AML-193 (cell line): ENCODE measurements at regions not wholly inside any gene's neighbourhood (a gene's known extent, or its start where the extent isn't known, plus 50 kb on each side); places are given as distances from the start of the nearest gene placed in this dataset.
"Not testable (repeated sequence)": the region's sequence is repeated elsewhere in the genome, so short reads cannot be mapped to it uniquely, and the experiment has no call there.

Experiments used
- DNase-seq, 2 experiments: peaks; one replicate each; lab custom pipeline; 2025; lab: John Stamatoyannopoulos, UW

DNA sequence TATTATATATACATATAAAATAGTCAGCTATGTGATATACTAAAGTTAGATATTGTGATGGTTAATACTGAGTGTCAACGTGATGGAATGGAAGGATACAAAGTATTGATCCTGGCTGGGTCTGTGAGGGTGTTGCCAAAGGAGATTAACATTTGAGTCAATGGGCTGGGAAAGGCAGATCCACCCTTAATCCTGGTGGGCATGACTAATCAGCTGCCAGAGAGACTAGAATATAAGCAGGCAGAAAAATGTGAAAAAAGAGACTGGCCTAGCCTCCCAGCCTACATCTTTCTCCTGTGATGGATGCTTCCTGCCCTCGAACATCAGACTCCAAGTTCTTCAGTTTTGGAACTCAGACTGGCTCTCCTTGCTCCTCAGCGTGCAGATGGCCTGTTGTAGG is 321.6 kb upstream of the NT5E start:
- not testable (repeated sequence) for DNase-seq

DNA sequence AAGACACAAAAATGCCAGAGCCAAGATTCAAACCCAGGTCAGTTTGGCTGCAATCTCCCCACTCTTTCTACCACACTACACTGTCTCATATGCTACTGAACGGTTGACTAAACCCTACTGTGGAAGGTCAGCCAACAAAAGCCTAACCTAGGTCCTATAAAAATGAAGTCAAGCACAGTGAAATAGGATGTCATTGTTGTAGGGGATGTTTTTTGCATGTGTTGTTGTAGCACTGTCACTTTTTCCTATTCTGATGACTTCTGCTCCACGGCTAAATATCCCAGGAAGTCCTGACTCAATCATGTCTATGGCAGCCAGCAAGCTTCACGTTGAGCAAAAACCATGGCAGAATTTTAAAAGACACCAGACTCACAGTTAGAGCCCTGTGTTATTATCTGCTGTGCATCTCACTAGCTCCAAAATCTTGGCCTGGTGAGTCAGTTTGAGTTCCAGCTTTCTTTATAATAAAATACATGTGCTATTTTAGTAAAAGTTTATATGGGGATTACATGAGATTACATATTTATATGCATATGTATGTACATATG is 322.1 kb upstream of the NT5E start:
- no peak for DNase-seq

GRCh38 chr6:85127168-85127498 is 322.8 kb upstream of the NT5E start:
- no peak for DNase-seq

- DNase-seq: peak in 1 of 2 experiments; percentile 8
Observed at GRCh38 chr6:85126485-85127167, 323.3 kb upstream of the NT5E start.

- no peak for DNase-seq
Observed at GRCh38 chr6:85125526-85125925, 324.4 kb upstream of the NT5E start.

DNA sequence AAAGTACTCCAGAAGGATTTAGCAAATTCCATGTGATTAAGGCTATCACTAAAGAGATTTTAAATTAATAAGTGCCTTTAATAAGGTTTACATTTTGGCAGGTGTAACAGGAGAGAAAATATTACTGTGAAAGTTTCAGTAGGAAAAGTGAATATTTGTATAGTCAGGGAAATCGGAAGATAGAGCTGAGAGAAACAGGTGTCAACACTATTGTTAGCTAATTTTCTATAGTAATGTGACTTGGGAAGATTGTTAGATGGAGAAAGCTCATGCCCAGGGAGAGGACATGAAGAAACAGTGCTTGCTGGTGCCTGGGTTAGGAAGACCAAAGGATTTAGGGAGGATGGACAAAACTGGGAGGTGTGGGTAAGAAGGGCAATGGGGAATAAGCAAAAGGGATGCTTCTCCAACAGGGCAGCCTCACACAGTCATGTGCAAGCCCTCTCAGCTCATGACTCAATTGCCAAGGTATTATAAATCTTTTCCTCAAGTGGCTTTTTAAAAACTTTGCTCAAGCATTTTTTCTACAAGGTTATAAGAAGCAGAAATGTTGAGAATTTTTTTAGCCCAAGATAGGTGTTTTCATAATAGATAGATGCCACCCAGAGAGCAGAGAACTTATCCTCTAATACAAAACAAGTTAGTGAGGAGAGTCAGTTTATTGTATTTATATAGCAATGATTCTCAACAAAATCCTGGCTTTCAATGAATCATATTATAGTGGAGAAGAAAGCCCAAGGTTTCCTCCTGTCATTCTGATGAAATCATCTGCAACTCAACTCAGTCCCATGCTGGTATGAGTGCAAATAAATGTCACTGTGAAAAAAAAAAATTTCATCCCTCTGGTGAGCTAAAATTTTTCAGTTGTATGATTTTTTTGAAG is 325.2 kb upstream of the NT5E start:
- no peak for DNase-seq

GRCh38 chr6:85121158-85121557 is 328.7 kb upstream of the NT5E start:
- DNase-seq: no peak

DNA sequence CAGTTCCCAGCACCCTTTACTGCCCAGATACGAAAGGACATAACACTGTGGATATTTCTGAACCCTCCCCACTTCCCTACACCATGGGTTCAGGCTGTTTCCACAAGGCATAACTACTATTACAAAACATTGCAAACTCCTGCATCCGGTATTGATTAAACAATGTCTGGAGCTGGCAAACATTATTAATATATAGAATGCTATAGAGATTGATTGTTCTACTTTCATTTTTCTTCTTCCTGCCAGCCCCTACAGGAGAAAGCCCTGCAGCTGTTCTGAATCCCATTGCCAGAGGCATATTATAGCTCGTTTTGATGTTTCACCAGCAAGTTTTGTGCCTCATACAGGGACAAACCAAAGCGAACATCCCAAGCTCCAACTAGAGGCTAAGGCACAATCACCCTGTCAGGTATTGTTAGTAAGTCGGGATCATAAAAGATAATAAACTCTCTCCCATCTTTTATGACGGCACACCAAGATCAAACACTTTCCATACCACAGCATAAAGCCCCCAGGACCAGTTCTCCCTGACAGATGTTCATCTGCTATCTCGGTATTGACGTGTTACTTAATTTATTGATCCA is 331.1 kb upstream of the NT5E start:
- no peak for DNase-seq

DNA sequence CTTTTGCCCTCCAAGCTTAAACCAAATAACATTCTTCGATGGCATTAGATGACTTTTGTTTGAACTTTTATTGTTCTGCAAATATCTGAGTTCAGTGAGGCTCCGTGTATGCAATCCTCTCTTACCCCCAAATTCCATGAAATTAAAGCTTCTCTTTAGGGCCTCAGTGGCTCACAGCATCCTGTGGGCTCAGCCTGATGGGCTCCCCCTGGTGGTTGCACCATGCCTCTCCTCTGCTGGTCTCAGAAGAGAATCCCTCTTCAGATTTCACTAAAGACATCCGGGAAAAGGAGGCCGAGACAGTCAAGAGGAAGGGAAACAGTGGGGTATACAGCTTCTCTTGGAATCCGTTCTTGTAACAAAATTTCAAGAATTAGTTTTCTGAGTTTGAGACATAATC is 331.6 kb upstream of the NT5E start:
- DNase-seq: no peak

- DNase-seq: no peak
Observed at GRCh38 chr6:85116475-85116874, 333.4 kb upstream of the NT5E start.

- no peak for DNase-seq
Observed at GRCh38 chr6:85115876-85116275, 334.0 kb upstream of the NT5E start.

DNA sequence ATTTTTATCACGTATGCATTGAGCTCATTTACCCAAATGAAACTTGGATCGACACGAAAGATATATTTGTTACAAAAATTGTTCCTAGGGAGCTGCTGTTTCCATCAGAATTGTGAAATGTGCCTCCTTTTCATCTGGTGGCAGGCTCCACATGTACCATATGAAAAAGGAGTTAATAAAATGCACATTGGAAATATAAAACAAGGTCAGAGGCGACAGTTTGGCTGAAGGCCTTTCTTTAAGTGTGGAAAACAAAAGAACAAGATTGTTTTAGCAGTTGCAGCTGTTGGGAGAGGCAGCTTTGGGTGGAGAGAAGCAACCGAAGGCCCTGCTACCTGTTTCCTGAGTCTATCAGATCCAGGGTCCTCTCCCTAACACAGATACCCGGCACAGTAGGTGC is 334.5 kb upstream of the NT5E start:
- DNase-seq: no peak

DNA sequence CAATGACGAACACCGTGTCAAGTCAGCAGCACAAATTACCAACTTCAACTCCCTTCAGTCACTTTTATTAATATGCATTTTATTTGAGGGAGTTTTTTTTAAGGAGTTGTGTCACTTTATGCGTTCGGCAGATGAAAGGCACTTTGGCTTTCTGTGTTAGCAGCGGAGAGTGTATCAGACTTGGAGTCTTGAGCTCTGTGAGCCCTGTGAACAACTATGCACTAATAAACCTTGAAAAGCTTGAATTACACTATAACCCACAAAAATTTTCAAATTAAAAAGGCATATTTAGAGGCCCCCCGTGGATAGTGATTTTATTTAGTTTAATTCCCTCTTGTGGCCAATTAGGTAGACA is 335.3 kb upstream of the NT5E start:
- DNase-seq: no peak

- no peak for DNase-seq
Observed at GRCh38 chr6:85113934-85114580, 335.8 kb upstream of the NT5E start.

- no peak for DNase-seq
Observed at GRCh38 chr6:85112540-85112939, 337.3 kb upstream of the NT5E start.

DNA sequence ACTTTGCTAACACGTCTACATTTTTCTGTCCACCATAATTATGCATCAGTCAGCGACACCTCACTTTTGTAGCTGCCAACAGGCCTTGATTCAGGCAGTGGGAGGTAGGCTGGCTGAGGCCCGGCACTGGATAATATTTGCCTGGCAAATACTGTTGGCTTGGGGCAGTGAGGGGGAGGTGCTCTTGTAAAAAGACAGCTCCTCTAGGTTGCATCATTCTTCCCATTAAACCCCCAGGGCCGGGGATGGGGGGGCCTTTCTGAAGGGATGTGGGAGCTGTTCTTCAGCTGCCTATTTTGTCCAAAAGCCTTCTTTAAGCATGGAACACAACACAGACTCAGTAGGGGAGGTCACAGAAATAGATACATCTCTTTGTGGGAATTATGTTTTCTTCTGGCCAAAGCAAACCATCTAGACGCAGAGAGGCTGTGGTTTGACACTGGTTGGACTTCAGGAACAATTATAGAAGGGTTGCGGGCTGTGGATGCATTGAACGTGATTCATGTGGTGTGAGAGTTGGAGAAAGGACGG is 338.3 kb upstream of the NT5E start:
- no peak for DNase-seq

- no peak for DNase-seq
Observed at GRCh38 chr6:85110943-85111342, 338.9 kb upstream of the NT5E start.

- DNase-seq: no peak
Observed at GRCh38 chr6:85107701-85108100, 342.2 kb upstream of the NT5E start.

- DNase-seq: no peak
Observed at GRCh38 chr6:85096976-85097375, 332.6 kb upstream of the TBX18 start.

GRCh38 chr6:85092226-85092625 is 327.8 kb upstream of the TBX18 start:
- DNase-seq: no peak

DNA sequence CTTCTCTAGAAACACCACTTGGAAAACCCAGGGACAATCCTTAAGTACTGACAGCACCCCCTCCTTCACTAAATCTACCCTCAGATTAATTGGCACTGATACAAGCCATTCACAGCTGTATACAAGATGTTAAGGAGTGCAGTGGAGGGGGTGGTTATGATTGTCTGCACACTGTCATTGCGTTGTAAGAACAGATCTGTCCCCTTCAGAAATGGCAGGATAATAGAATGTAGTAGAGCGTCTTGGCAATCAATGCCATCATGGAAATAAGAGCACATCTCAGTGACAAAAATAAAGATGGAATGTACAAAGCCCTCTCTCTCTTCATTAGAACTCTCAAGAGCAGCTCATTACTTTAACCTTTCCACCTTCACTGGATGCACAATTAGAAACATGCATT is 324.9 kb upstream of the TBX18 start:
- no peak for DNase-seq

DNA sequence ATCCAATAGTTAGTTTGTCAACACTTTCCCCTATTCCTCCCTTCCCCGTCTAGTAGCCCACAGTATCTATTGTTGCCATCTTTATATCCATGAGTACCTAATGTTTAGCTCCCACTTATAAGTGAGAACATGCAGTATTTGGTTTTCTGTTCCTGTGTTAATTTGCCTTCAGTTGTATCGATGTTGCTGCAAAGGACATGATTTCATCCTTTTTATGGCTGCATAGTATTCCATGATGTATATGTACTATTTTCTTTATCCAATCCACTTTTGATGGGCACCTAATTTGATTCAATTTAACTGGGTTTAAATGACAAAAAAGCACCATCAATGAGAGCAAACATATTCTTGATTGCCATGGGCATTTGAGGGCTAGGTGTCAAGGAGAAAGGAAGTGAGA is 321.5 kb upstream of the TBX18 start:
- no peak for DNase-seq
